H9 (cell line): ENCODE measurements at regions not wholly inside any gene's neighbourhood (a gene's known extent, or its start where the extent isn't known, plus 50 kb on each side); places are given as distances from the start of the nearest gene placed in this dataset.

Source experiments
- DNase-seq: peaks from one replicate; pipeline ENCODE4 v3.0.0-alpha.2; 2017
- H2AFZ ChIP-seq: one replicate; pipeline ENCODE4 v1.6.1; 2013; ENCODE audit warnings: mild to moderate bottlenecking, low read length, control low read depth, moderate library complexity
- H2AK5ac ChIP-seq: 2 replicates; pipeline ENCODE4 v1.6.1; 2013; ENCODE audit warnings: low read length, control low read depth, mixed read lengths; ENCODE audit not compliant: insufficient read length
- H2BK120ac ChIP-seq: one replicate; pipeline ENCODE4 v1.6.1; 2013; ENCODE audit warnings: low read depth, mild to moderate bottlenecking, low read length, control low read depth, inconsistent platforms; ENCODE audit not compliant: poor library complexity, severe bottlenecking
- H2BK12ac ChIP-seq: 2 replicates; pipeline ENCODE4 v1.6.1; 2013; ENCODE audit warnings: low read length, control low read depth, mixed read lengths, low read depth; ENCODE audit not compliant: insufficient read length
- H2BK15ac ChIP-seq: 2 replicates; pipeline ENCODE4 v1.6.1; 2013; ENCODE audit warnings: low read depth, low read length, control low read depth
- H2BK20ac ChIP-seq: one replicate; pipeline ENCODE4 v1.6.1; 2013; ENCODE audit warnings: low read depth, mild to moderate bottlenecking, low read length, control low read depth, inconsistent platforms; ENCODE audit not compliant: poor library complexity, severe bottlenecking
- H2BK5ac ChIP-seq: 2 replicates; pipeline ENCODE4 v1.6.1; 2013; ENCODE audit warnings: low read length, control low read depth, mixed read lengths; ENCODE audit not compliant: insufficient read length
- H3K14ac ChIP-seq: 2 replicates; pipeline ENCODE4 v1.6.1; 2013; ENCODE audit warnings: low read length, control low read depth; ENCODE audit not compliant: insufficient read depth
- H3K18ac ChIP-seq: 2 replicates; pipeline ENCODE4 v1.6.1; 2013; ENCODE audit warnings: low read depth, mild to moderate bottlenecking, mixed read lengths, low read length, control low read depth; ENCODE audit not compliant: insufficient read length
- H3K23ac ChIP-seq: 2 replicates; pipeline ENCODE4 v1.6.1; 2013; ENCODE audit warnings: low read length, control low read depth, mixed read lengths, low read depth; ENCODE audit not compliant: insufficient read length
- H3K23me2 ChIP-seq: 2 replicates; pipeline ENCODE4 v1.6.1; 2013; ENCODE audit warnings: low read depth, mild to moderate bottlenecking, mixed read lengths, low read length, control low read depth; ENCODE audit not compliant: insufficient read length, poor library complexity, severe bottlenecking
- H3K27ac ChIP-seq: 2 replicates; pipeline ENCODE4 v1.5.1; 2013; ENCODE audit warnings: low read length, control low read depth, mixed read lengths, low read depth; ENCODE audit not compliant: insufficient read length
- H3K27me3 ChIP-seq: 2 replicates; pipeline ENCODE4 v1.6.1; 2013; ENCODE audit warnings: low read length, control low read depth, inconsistent platforms; ENCODE audit not compliant: insufficient read depth
- H3K4ac ChIP-seq: 2 replicates; pipeline ENCODE4 v1.6.1; 2013; ENCODE audit warnings: low read depth, mild to moderate bottlenecking, control low read depth, inconsistent platforms, low read length, moderate library complexity
- H3K4me1 ChIP-seq: 2 replicates; pipeline ENCODE4 v1.6.1; 2013; ENCODE audit warnings: low read length, control low read depth, inconsistent platforms; ENCODE audit not compliant: insufficient read depth
- H3K4me2 ChIP-seq: 2 replicates; pipeline ENCODE4 v1.6.1; 2013; ENCODE audit warnings: low read length, control low read depth, mixed read lengths; ENCODE audit not compliant: insufficient read length, insufficient read depth
- H3K56ac ChIP-seq: 2 replicates; pipeline ENCODE4 v1.6.1; 2013; ENCODE audit warnings: low read depth, mild to moderate bottlenecking, mixed read lengths, low read length, control low read depth; ENCODE audit not compliant: insufficient read length
- H3K79me1 ChIP-seq: 2 replicates; pipeline ENCODE4 v1.6.1; 2013; ENCODE audit warnings: low read depth, mild to moderate bottlenecking, moderate library complexity, low read length, control low read depth, inconsistent platforms; ENCODE audit not compliant: insufficient read depth, poor library complexity, severe bottlenecking
- H3K79me2 ChIP-seq: 2 replicates; pipeline ENCODE4 v1.6.1; 2013; ENCODE audit warnings: low read length, control low read depth, inconsistent platforms; ENCODE audit not compliant: insufficient read depth
- H3K9ac ChIP-seq: 2 replicates; pipeline ENCODE4 v1.6.1; 2013; ENCODE audit warnings: low read length, control low read depth, mixed read lengths; ENCODE audit not compliant: insufficient read length; ENCODE audit errors: extremely low read depth
- H3K9me3 ChIP-seq: one replicate; pipeline ENCODE4 v1.6.1; 2013; ENCODE audit warnings: low read depth, low read length, inconsistent platforms; ENCODE audit not compliant: control insufficient read depth
- H3T11ph ChIP-seq: one replicate; pipeline ENCODE4 v1.6.1; 2013; ENCODE audit warnings: mild to moderate bottlenecking, low read length, control low read depth, inconsistent platforms
- H4K20me1 ChIP-seq: one replicate; pipeline ENCODE4 v1.6.1; 2013; ENCODE audit not compliant: control insufficient read depth, insufficient read length, insufficient read depth
- H4K5ac ChIP-seq: 2 replicates; pipeline ENCODE4 v1.6.1; 2013; ENCODE audit warnings: low read depth, mild to moderate bottlenecking, mixed read lengths, low read length, control low read depth; ENCODE audit not compliant: insufficient read length
- H4K8ac ChIP-seq: replicated peaks from 2 replicates; pipeline ENCODE4 v1.6.1; 2013; ENCODE audit warnings: low read length, control low read depth, mixed read lengths, low read depth; ENCODE audit not compliant: insufficient read length
- H4K91ac ChIP-seq: 2 replicates; pipeline ENCODE4 v1.6.1; 2013; ENCODE audit warnings: low read depth, mild to moderate bottlenecking, moderate library complexity, mixed read lengths, low read length, control low read depth; ENCODE audit not compliant: insufficient read length
- H3K27ac Mint-ChIP-seq, 3 experiments: 2 replicates in 2 of 3; 3 replicates in 1 of 3; pipeline ENCODE4 v1.8.0; 2020 to 2021; ENCODE audit warnings: mixed read lengths in 3 of 3, mild to moderate bottlenecking in 1 of 3, moderate library complexity in 1 of 3
- H3K27me3 Mint-ChIP-seq: 2 replicates; pipeline ENCODE4 v1.8.0; 2021; ENCODE audit warnings: low read depth, mild to moderate bottlenecking, moderate library complexity, mixed read lengths
- H3K36me3 Mint-ChIP-seq, 3 experiments: 2 replicates in 2 of 3; 3 replicates in 1 of 3; pipeline ENCODE4 v1.8.0; 2020 to 2021; ENCODE audit warnings: low read depth in 3 of 3, mixed read lengths in 3 of 3; ENCODE audit not compliant: insufficient read depth in 1 of 3
- H3K4me1 Mint-ChIP-seq, 2 experiments: 2 replicates each; pipeline ENCODE4 v1.8.0; 2020; ENCODE audit warnings: mixed read lengths in 2 of 2
- H3K4me3 Mint-ChIP-seq, 2 experiments: 2 replicates in 1 of 2; 3 replicates in 1 of 2; pipeline ENCODE4 v1.8.0; 2020 to 2021; ENCODE audit warnings: mild to moderate bottlenecking in 2 of 2, mixed read lengths in 2 of 2, moderate library complexity in 1 of 2
- H3K9me3 Mint-ChIP-seq, 2 experiments: 2 replicates in 1 of 2; 3 replicates in 1 of 2; pipeline ENCODE4 v1.8.0; 2020; ENCODE audit warnings: mild to moderate bottlenecking in 2 of 2, mixed read lengths in 2 of 2, moderate library complexity in 1 of 2
- CTCF ChIP-seq: fragments of 200-600 bp; sonication (generic); conservative IDR thresholded peaks from 3 replicates; pipeline ENCODE4 v1.8.0; 2021; ENCODE audit warnings: antibody characterized with exemption, mild to moderate bottlenecking

- Histone ChIP-seq H2BK20ac (no peak overlapping the region), H4K91ac (no peak overlapping the region), H3K9me3 (no peaks in the 10 kb centered on the region), H3K27me3 (no peaks in the 10 kb centered on the region), H2AFZ (no peak overlapping the region), H3K56ac (no peak overlapping the region), H3K79me2 (no peaks in the 10 kb centered on the region), H2BK5ac (no peak overlapping the region), H3K14ac (no peak overlapping the region), H3K4me1 (peaks cover 6% of the 10 kb centered on the region; the same call in 1 of the 2 replicates), H3K23me2 (no peaks in the 10 kb centered on the region), H3K9ac (no peak overlapping the region), H3K23ac (no peak overlapping the region), H2BK12ac (no peak overlapping the region), H4K8ac (no peak overlapping the region), H4K5ac (no peak overlapping the region), H3T11ph (no peak overlapping the region), H2AK5ac (no peak overlapping the region), H2BK120ac (no peak overlapping the region), H3K27ac (no peak overlapping the region), H3K4me2 (no peak overlapping the region), H2BK15ac (no peak overlapping the region), H3K79me1 (no peaks in the 10 kb centered on the region), H3K4ac (no peak overlapping the region), H3K18ac (no peak overlapping the region), H4K20me1 (no peaks in the 10 kb centered on the region)
- DNase-seq = peak; percentile 25
- Mint-ChIP-seq H3K9me3 (peaks cover 0 to 6% of the 10 kb centered on the region in 2 experiments; a peak in 2 of 5 replicates), H3K36me3 (peaks cover 2 to 4% (median 3%) of the 10 kb centered on the region in 3 experiments; a peak in 5 of 7 replicates), H3K27me3 (no peaks in the 10 kb centered on the region), H3K27ac (peak overlapping the region; percentile 44 to 90 (median 86); a peak in 4 of 7 replicates), H3K4me3 (no peak overlapping the region), H3K4me1 (peaks cover 17 to 18% of the 10 kb centered on the region in 2 experiments)
- TF ChIP-seq CTCF = no peak
Measured at GRCh38 chr14:82951171-82951570, 1417.5 kb upstream of the SEL1L start.
